ENCODE measurements at regions not wholly inside any gene's neighbourhood (a gene's known extent, or its start where the extent isn't known, plus 50 kb on each side); places are given as distances from the start of the nearest gene placed in this dataset.

GRCh38 chr5:88940713-88941112, 57.7 kb upstream of the MEF2C start:
- H3K27me3 ChIP-seq (replicated peaks in 1 of 4; ENCODE audit: control insufficient read depth in 3 of 4, extremely low read depth in 1 of 4, insufficient read depth in 3 of 4, low read length in 3 of 4): no peaks in the 10 kb centered on the region
- WGBS, 2 experiments (ENCODE audit: extremely low coverage in 1 of 2, insufficient coverage in 1 of 2, insufficient read length in 1 of 2, insufficient replicate concordance in 2 of 2, low coverage in 1 of 2, low lambda C conversion rate in 2 of 2, missing lambda C conversion rate in 1 of 2): 82% methylated on average over 1 of the region's 1 CpG; no CpG with 5 or more reads in 1 of the 2 experiments
- no peak for FAIRE-seq

More at GRCh38 chr5:88940713-88941112, 57.7 kb upstream of the MEF2C start:
- TF ChIP-seq CBX8 (IDR thresholded peaks at IDR 0.05; ENCODE audit: borderline replicate concordance, low read depth, low read length) (no peak), BCL11A (IDR thresholded peaks at IDR 0.05; ENCODE audit: low read depth in 2 of 2, low read length in 2 of 2) (no peak), MAFK (IDR thresholded peaks at IDR 0.05; ENCODE audit: low read depth, low read length) (no peak), SRF (IDR thresholded peaks at IDR 0.05; ENCODE audit: low read depth, low read length) (no peak), JUN (IDR thresholded peaks at IDR 0.05; ENCODE audit: low read depth, low read length) (no peak), NRF1 (IDR thresholded peaks at IDR 0.05; ENCODE audit: low read depth, low read length) (no peak), SIX5 (IDR thresholded peaks at IDR 0.05; ENCODE audit: low read depth, low read length) (no peak), EGR1 (IDR thresholded peaks at IDR 0.05; ENCODE audit: borderline replicate concordance, low read depth, low read length) (no peak), GTF2F1 (IDR thresholded peaks at IDR 0.05; ENCODE audit: borderline replicate concordance, low read depth, low read length) (no peak), EZH2 (IDR thresholded peaks at IDR 0.05; ENCODE audit: low read depth, low read length, severe bottlenecking) (no peak), CBX5 (IDR thresholded peaks at IDR 0.05; ENCODE audit: low read depth, low read length) (no peak), KDM4A (IDR thresholded peaks at IDR 0.05; ENCODE audit: low read depth, low read length, severe bottlenecking) (no peak)
- H2AK5ac ChIP-seq (ENCODE audit: low read depth, low read length): no peak overlapping the region
- H2BK5ac ChIP-seq (ENCODE audit: low read depth, low read length): no peak overlapping the region
- H4K91ac ChIP-seq (replicated peaks; ENCODE audit: insufficient read length, low read length): no peak overlapping the region
- no peak overlapping the region for H2BK120ac ChIP-seq (replicated peaks; ENCODE audit: low read depth, low read length)
- H3K4ac ChIP-seq (replicated peaks; ENCODE audit: insufficient read length, low read depth, low read length): no peak overlapping the region
- H4K20me1 ChIP-seq (replicated peaks in 1 of 2; ENCODE audit: control insufficient read depth in 1 of 2, insufficient read depth in 2 of 2, low read length in 2 of 2): no peaks in the 10 kb centered on the region
- H3K56ac ChIP-seq (replicated peaks; ENCODE audit: insufficient read length, low read depth, low read length): no peak overlapping the region
- H3K23me2 ChIP-seq (ENCODE audit: low read depth, low read length): no peaks in the 10 kb centered on the region
- no peak for DNase-seq (ENCODE audit: low read depth in 1 of 2, low spot score in 2 of 2)
- no peak overlapping the region for H3K4me3 ChIP-seq (ENCODE audit: extremely low read depth in 1 of 4, insufficient read depth in 2 of 4, low read depth in 3 of 4, low read length in 4 of 4)
- no peaks in the 10 kb centered on the region for H3K79me1 ChIP-seq (ENCODE audit: low read depth, low read length)
- H3K27ac ChIP-seq (ENCODE audit: low read depth, low read length): no peak overlapping the region
- H3K14ac ChIP-seq (ENCODE audit: insufficient read length): no peak overlapping the region
- no peak overlapping the region for H2AFZ ChIP-seq (ENCODE audit: low read length)
- no peak overlapping the region for H3K18ac ChIP-seq (ENCODE audit: extremely low read depth, low read length)
- no peak overlapping the region for H2BK12ac ChIP-seq (ENCODE audit: low read depth, low read length)
- H3K9me3 ChIP-seq (ENCODE audit: insufficient read depth in 2 of 2, low read depth in 1 of 2, low read length in 1 of 2): no peaks in the 10 kb centered on the region
- ChIA-PET CTCF (ENCODE audit: partially characterized antibody) (no interaction called here), POLR2A (ENCODE audit: partially characterized antibody) (no interaction called here)
- H2BK15ac ChIP-seq (ENCODE audit: low read length): no peak overlapping the region
- H3K23ac ChIP-seq (ENCODE audit: insufficient read length): no peak overlapping the region
- H4K5ac ChIP-seq (ENCODE audit: insufficient read length, low read depth, low read length): no peak overlapping the region
- no peak overlapping the region for H4K8ac ChIP-seq (ENCODE audit: extremely low read depth, insufficient read depth, low read length)
- no peak overlapping the region for H3K9ac ChIP-seq (replicated peaks in 1 of 4; ENCODE audit: extremely low read depth in 1 of 4, low read depth in 3 of 4, low read length in 3 of 4)
- H3K36me3 ChIP-seq (ENCODE audit: control insufficient read depth in 2 of 4, insufficient read depth in 4 of 4, low read length in 3 of 4): no peaks in the 10 kb centered on the region
- H3K79me2 ChIP-seq (ENCODE audit: control insufficient read depth in 1 of 2, insufficient read depth in 2 of 2, low read length in 2 of 2): no peaks in the 10 kb centered on the region
- no peak overlapping the region for H2BK20ac ChIP-seq (ENCODE audit: low read length)
- no peak overlapping the region for H3K4me2 ChIP-seq (ENCODE audit: insufficient read depth in 1 of 2, low read depth in 2 of 2, low read length in 2 of 2)
- no peaks in the 10 kb centered on the region for H3K4me1 ChIP-seq (replicated peaks in 1 of 4; ENCODE audit: control insufficient read depth in 3 of 4, insufficient read depth in 4 of 4, low read length in 3 of 4)
